DND-41 (cell line): ENCODE measurements at regions not wholly inside any gene's neighbourhood (a gene's known extent, or its start where the extent isn't known, plus 50 kb on each side); places are given as distances from the start of the nearest gene placed in this dataset.

ENCODE experiments used
- ATAC-seq: fragments of 200-7000 bp; cut with Tn5 transposase; 3 replicates; pipeline ENCODE4 v1.9.1; 2021; ENCODE audit warnings: low read depth; ENCODE audit not compliant: insufficient read depth
- DNase-seq: peaks from one replicate; pipeline ENCODE4 v3.0.0-alpha.2; 2020
- H2AFZ ChIP-seq: 2 replicates; pipeline ENCODE4 v1.6.0; 2012; ENCODE audit warnings: low read depth, low read length
- H3K27ac ChIP-seq: 2 replicates; pipeline ENCODE4 v1.5.1; 2012; ENCODE audit warnings: low read length, inconsistent platforms
- H3K27me3 ChIP-seq: fragments of 200-600 bp; sonication (generic); 2 replicates; pipeline ENCODE4 v1.6.0; 2012; ENCODE audit warnings: low read length, mild to moderate bottlenecking, inconsistent platforms; ENCODE audit not compliant: insufficient read depth, poor library complexity
- H3K36me3 ChIP-seq: 2 replicates; pipeline ENCODE4 v1.5.1; 2012; ENCODE audit warnings: low read length, inconsistent platforms; ENCODE audit not compliant: insufficient read depth
- H3K4me1 ChIP-seq: 2 replicates; pipeline ENCODE4 v1.5.1; 2012; ENCODE audit warnings: mild to moderate bottlenecking, low read length; ENCODE audit not compliant: insufficient read depth
- H3K4me2 ChIP-seq: 2 replicates; pipeline ENCODE4 v1.6.0; 2012; ENCODE audit warnings: mild to moderate bottlenecking, moderate library complexity, low read length, inconsistent platforms; ENCODE audit not compliant: insufficient read depth
- H3K4me3 ChIP-seq, 2 experiments: fragments of 200-600 bp in 1 of 2; shearing (Covaris generic) in 1 of 2; 2 replicates each; pipeline ENCODE4 v1.5.1; 2012 to 2016; ENCODE audit warnings: inconsistent platforms in 2 of 2, low read length in 2 of 2, mild to moderate bottlenecking in 2 of 2, low read depth in 1 of 2, moderate library complexity in 1 of 2
- H3K79me2 ChIP-seq: 2 replicates; pipeline ENCODE4 v1.6.0; 2012; ENCODE audit warnings: low read length, inconsistent platforms; ENCODE audit not compliant: insufficient read depth
- H3K9ac ChIP-seq: 2 replicates; pipeline ENCODE4 v1.6.0; 2012; ENCODE audit warnings: low read depth, mild to moderate bottlenecking, inconsistent platforms, low read length, moderate library complexity
- H3K9me3 ChIP-seq: 2 replicates; pipeline ENCODE4 v1.5.1; 2012; ENCODE audit warnings: low read length, moderate library complexity, mild to moderate bottlenecking, inconsistent platforms; ENCODE audit not compliant: insufficient read depth, severe bottlenecking
- H4K20me1 ChIP-seq: 2 replicates; pipeline ENCODE4 v1.6.0; 2012; ENCODE audit warnings: low read length; ENCODE audit not compliant: insufficient read depth
- EZH2 ChIP-seq: IDR thresholded peaks from 3 replicates; pipeline ENCODE4 v1.6.1; 2012; ENCODE audit warnings: borderline replicate concordance, low read depth, mild to moderate bottlenecking, moderate library complexity, low read length, inconsistent platforms; ENCODE audit not compliant: severe bottlenecking
- TF ChIP-seq, protein P1 (sequence below): IDR thresholded peaks from 2 replicates; pipeline ENCODE4 v1.5.1; 2012; ENCODE audit warnings: borderline replicate concordance, low read length, moderate library complexity, mild to moderate bottlenecking; ENCODE audit not compliant: poor library complexity, severe bottlenecking; ENCODE audit errors: extremely low read depth

DNA sequence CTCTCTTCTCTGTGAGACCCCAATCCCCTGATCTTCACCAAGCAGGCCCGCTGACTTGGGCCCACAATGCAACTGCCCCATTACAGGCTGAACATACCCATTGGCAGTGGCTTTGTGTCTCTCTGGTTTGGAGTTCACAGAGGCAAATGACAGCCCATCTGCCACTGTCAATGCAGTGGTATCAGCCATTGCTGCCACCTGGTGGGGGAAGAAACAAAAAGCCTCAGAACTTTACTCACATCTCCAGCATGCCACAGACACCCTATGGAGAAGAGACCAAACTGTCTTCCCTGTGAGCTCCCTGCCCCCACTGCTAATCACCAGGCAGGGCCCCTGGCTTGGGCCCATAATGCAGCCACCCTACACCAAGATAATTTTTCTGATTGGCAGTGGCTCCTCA lies 729.3 kb upstream of the ACTRT1 start:
- peak overlapping the region; percentile 94 for H2AFZ ChIP-seq
- H3K4me1 ChIP-seq: peaks cover 21% of the 10 kb centered on the region
- H3K27me3 ChIP-seq: no peaks in the 10 kb centered on the region
- TF ChIP-seq, protein P1, sequence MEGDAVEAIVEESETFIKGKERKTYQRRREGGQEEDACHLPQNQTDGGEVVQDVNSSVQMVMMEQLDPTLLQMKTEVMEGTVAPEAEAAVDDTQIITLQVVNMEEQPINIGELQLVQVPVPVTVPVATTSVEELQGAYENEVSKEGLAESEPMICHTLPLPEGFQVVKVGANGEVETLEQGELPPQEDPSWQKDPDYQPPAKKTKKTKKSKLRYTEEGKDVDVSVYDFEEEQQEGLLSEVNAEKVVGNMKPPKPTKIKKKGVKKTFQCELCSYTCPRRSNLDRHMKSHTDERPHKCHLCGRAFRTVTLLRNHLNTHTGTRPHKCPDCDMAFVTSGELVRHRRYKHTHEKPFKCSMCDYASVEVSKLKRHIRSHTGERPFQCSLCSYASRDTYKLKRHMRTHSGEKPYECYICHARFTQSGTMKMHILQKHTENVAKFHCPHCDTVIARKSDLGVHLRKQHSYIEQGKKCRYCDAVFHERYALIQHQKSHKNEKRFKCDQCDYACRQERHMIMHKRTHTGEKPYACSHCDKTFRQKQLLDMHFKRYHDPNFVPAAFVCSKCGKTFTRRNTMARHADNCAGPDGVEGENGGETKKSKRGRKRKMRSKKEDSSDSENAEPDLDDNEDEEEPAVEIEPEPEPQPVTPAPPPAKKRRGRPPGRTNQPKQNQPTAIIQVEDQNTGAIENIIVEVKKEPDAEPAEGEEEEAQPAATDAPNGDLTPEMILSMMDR: peak; percentile 59
- no peak for TF ChIP-seq EZH2
- H3K79me2 ChIP-seq: no peaks in the 10 kb centered on the region
- H4K20me1 ChIP-seq: no peaks in the 10 kb centered on the region
- no peak overlapping the region for H3K4me3 ChIP-seq
- no peaks in the 10 kb centered on the region for H3K36me3 ChIP-seq
- ATAC-seq (peak; percentile 89), DNase-seq (peak; percentile 58)
- no peak overlapping the region for H3K4me2 ChIP-seq
- no peaks in the 10 kb centered on the region for H3K9me3 ChIP-seq
- H3K9ac ChIP-seq: no peak overlapping the region
- peak overlapping the region; percentile 44; the same call in 1 of the 2 replicates for H3K27ac ChIP-seq

DNA sequence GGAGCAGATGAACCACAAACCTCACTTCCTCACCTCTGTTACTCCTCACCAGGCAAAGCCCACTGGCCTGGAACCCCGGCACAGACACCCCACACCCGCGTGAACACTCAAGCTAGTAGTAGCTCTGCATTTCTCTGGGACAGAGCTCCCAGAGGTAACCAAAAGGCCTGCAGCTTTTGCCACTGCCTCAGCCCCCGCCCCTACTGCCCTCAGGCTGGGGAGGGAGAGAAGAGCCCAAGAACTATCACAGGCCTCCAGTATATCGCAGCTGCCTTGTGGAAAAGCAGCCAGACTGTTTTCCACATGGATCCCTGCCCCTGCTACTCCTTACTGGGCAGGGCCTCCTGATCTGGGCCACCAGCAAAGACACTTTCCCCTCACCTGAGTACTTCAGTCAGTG lies 728.7 kb upstream of the ACTRT1 start:
- H3K4me1 ChIP-seq: peaks cover 21% of the 10 kb centered on the region
- H4K20me1 ChIP-seq: no peaks in the 10 kb centered on the region
- no peaks in the 10 kb centered on the region for H3K79me2 ChIP-seq
- ATAC-seq: peak; percentile 10; the same call in 1 of the 3 replicates
- H3K4me2 ChIP-seq: no peak overlapping the region
- peak overlapping the region; percentile 94 for H2AFZ ChIP-seq
- TF ChIP-seq, protein P1: no peak
- no peak for TF ChIP-seq EZH2
- no peak overlapping the region for H3K9ac ChIP-seq
- H3K27me3 ChIP-seq: no peaks in the 10 kb centered on the region
- no peak for DNase-seq
- H3K36me3 ChIP-seq: no peaks in the 10 kb centered on the region
- no peaks in the 10 kb centered on the region for H3K9me3 ChIP-seq
- H3K27ac ChIP-seq: peak overlapping the region; percentile 63; the same call in 1 of the 2 replicates
- no peak overlapping the region for H3K4me3 ChIP-seq

DNA sequence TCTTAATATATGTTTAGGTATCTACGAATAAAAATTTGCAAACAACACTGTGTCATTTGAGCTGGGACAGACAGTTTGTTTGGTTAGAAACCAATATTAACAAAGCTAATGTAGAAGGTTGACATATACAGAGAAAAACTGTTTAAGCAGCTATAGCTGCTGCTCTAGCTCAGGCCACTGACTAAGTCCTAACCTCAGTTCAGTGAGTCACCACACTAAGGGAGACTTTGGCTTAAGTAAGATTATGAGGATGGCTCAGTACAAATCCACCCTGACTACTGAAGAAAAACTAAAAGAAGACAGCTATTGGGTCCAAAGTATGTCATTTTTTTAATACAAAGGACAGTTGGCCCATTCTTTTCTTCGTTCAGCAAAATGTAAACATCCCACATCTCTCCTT lies 717.3 kb upstream of the ACTRT1 start:
- no peaks in the 10 kb centered on the region for H3K79me2 ChIP-seq
- H3K4me2 ChIP-seq: no peak overlapping the region
- no peaks in the 10 kb centered on the region for H3K9me3 ChIP-seq
- ATAC-seq (no peak), DNase-seq (no peak)
- no peaks in the 10 kb centered on the region for H4K20me1 ChIP-seq
- H3K36me3 ChIP-seq: no peaks in the 10 kb centered on the region
- H3K9ac ChIP-seq: no peak overlapping the region
- H3K4me1 ChIP-seq: no peaks in the 10 kb centered on the region
- TF ChIP-seq, protein P1: no peak
- no peak for TF ChIP-seq EZH2
- H3K4me3 ChIP-seq: no peak overlapping the region
- no peak overlapping the region for H2AFZ ChIP-seq
- H3K27ac ChIP-seq: no peak overlapping the region
- no peaks in the 10 kb centered on the region for H3K27me3 ChIP-seq

DNA sequence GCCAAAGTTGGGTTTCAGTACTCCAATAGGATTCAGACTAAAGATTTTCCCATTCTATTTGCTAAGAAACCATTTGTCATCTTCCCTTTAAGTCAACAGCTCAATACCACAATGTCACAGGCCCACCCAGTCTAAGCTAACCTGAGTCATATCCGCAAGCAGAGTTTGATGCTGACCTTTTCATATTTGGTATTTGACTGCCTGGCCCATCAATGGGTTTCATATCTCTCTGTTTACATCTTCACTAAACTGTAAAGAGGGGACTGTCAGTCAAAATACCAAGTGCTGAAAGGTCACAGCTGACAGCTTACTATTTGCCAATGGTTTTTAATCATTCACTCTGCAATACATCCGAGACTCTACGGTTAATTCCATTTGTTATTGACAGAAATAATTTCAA lies 707.5 kb upstream of the ACTRT1 start:
- Histone ChIP-seq H3K27ac (no peak overlapping the region), H3K79me2 (no peaks in the 10 kb centered on the region), H2AFZ (no peak overlapping the region), H3K4me1 (no peaks in the 10 kb centered on the region), H3K27me3 (no peaks in the 10 kb centered on the region), H3K4me3 (no peak overlapping the region), H3K9me3 (no peaks in the 10 kb centered on the region), H4K20me1 (no peaks in the 10 kb centered on the region), H3K36me3 (no peaks in the 10 kb centered on the region), H3K4me2 (no peak overlapping the region), H3K9ac (no peak overlapping the region)
- DNase-seq (no peak), ATAC-seq (no peak)
- TF ChIP-seq, protein P1: no peak
- TF ChIP-seq EZH2: no peak
